Fibroblast of skin of right quadriceps (primary cell): ENCODE measurements at regions not wholly inside any gene's neighbourhood (a gene's known extent, or its start where the extent isn't known, plus 50 kb on each side); places are given as distances from the start of the nearest gene placed in this dataset.
"Not testable (repeated sequence)": the region's sequence is repeated elsewhere in the genome, so short reads cannot be mapped to it uniquely, and the experiment has no call there.

Experiments used
- DNase-seq: peaks from one replicate; pipeline ENCODE4 v3.0.0-alpha.2; 2013

GRCh38 chr1:187563191-187563590 is 734.4 kb downstream of the PLA2G4A start:
- DNase-seq = no peak

GRCh38 chr1:187566354-187566753 is 737.6 kb downstream of the PLA2G4A start:
- peak; percentile 19 for DNase-seq

GRCh38 chr1:187568067-187568466 is 739.3 kb downstream of the PLA2G4A start:
- no peak for DNase-seq

- no peak for DNase-seq
Measured at GRCh38 chr1:187570166-187570565, 741.4 kb downstream of the PLA2G4A start.

GRCh38 chr1:187577610-187578009 is 748.9 kb downstream of the PLA2G4A start:
- DNase-seq = no peak

GRCh38 chr1:187588917-187589316 is 760.2 kb downstream of the PLA2G4A start:
- no peak for DNase-seq

- no peak for DNase-seq
Measured at GRCh38 chr1:187605736-187606135, 777.0 kb downstream of the PLA2G4A start.

- not testable (repeated sequence) for DNase-seq
Measured at GRCh38 chr1:187615853-187616735, 787.3 kb downstream of the PLA2G4A start.

GRCh38 chr1:187616830-187617229 is 788.1 kb downstream of the PLA2G4A start:
- not testable (repeated sequence) for DNase-seq

GRCh38 chr1:187617776-187618175 is 789.0 kb downstream of the PLA2G4A start:
- DNase-seq = no peak

- no peak for DNase-seq
Measured at GRCh38 chr1:187619175-187619574, 790.4 kb downstream of the PLA2G4A start.

GRCh38 chr1:187621951-187622350 is 793.2 kb downstream of the PLA2G4A start:
- DNase-seq = peak; percentile 4

GRCh38 chr1:187622545-187622944 is 793.8 kb downstream of the PLA2G4A start:
- DNase-seq = no peak

- DNase-seq = peak; percentile 5
Measured at GRCh38 chr1:187624812-187625545, 796.2 kb downstream of the PLA2G4A start.

- DNase-seq = no peak
Measured at GRCh38 chr1:187626056-187626455, 797.3 kb downstream of the PLA2G4A start.

GRCh38 chr1:187627516-187627915 is 798.8 kb downstream of the PLA2G4A start:
- no peak for DNase-seq

- DNase-seq = no peak
Measured at GRCh38 chr1:187629075-187629474, 800.3 kb downstream of the PLA2G4A start.

- DNase-seq = no peak
Measured at GRCh38 chr1:187630653-187631380, 802.1 kb downstream of the PLA2G4A start.

GRCh38 chr1:187631381-187631675 is 802.6 kb downstream of the PLA2G4A start:
- DNase-seq = no peak

- DNase-seq = no peak
Measured at GRCh38 chr1:187631984-187632383, 803.2 kb downstream of the PLA2G4A start.

- DNase-seq = no peak
Measured at GRCh38 chr1:187634940-187635339, 806.2 kb downstream of the PLA2G4A start.

- no peak for DNase-seq
Measured at GRCh38 chr1:187638733-187639434, 810.1 kb downstream of the PLA2G4A start.

- DNase-seq = no peak
Measured at GRCh38 chr1:187641015-187641414, 812.3 kb downstream of the PLA2G4A start.
